HCT116 (cell line): ENCODE measurements at regions not wholly inside any gene's neighbourhood (a gene's known extent, or its start where the extent isn't known, plus 50 kb on each side); places are given as distances from the start of the nearest gene placed in this dataset.

Experiments used
- ATAC-seq: fragments of 200-7000 bp; cut with Tn5 transposase; 2 replicates; pipeline ENCODE4 v1.9.1; 2020; ENCODE audit warnings: mild to moderate bottlenecking, moderate library complexity
- BruUV-seq: library from RNA; stranded (reverse); fragments of 400-500 nt; replicated peaks from 2 replicates; lab custom pipeline; 2021; lab: Mats Ljungman, UMichigan
- CTCF ChIA-PET: fragments of 300-600 bp; sonication (Branson Sonifier 250); formaldehyde crosslinking; loops from one replicate; lab custom pipeline; 2021; ENCODE audit warnings: antibody characterized with exemption; lab: Charles Lee
- POLR2A ChIA-PET: fragments of 300-600, 350-600 bp; sonication (Branson Sonifier 250); formaldehyde crosslinking; loops from one replicate; lab custom pipeline; 2021; ENCODE audit warnings: antibody characterized with exemption; lab: Charles Lee
- RAD21 ChIA-PET, 2 experiments: fragments of 300-600 bp; sonication (Branson Sonifier 250); formaldehyde crosslinking; loops; one replicate each; lab custom pipeline; 2023; ENCODE audit warnings: low total read pairs in 2 of 2; ENCODE audit not compliant: uncharacterized antibody in 2 of 2, unreplicated experiment in 2 of 2, low non-redundant PET in 1 of 2; lab: Charles Lee
- DNase-seq: peaks from one replicate; pipeline ENCODE4 v3.0.0-alpha.2; 2010; ENCODE audit warnings: low read depth, low spot score
- H2AFZ ChIP-seq: fragments of 200-600 bp; shearing (Covaris generic), sonication (generic); 2 replicates; pipeline ENCODE4 v1.6.1; 2017; ENCODE audit warnings: low read depth, mixed run types, mixed read lengths, antibody characterized with exemption, low read length; ENCODE audit not compliant: poor library complexity, severe bottlenecking
- H3K27ac ChIP-seq: 2 replicates; pipeline ENCODE4 v1.5.1; 2012; ENCODE audit warnings: low read depth, low read length
- H3K27me3 ChIP-seq: fragments of 200-600 bp; sonication (generic); 2 replicates; pipeline ENCODE4 v1.6.1; 2016; ENCODE audit warnings: mixed run types, low read length, mixed read lengths; ENCODE audit not compliant: insufficient read depth
- H3K36me3 ChIP-seq, 2 experiments: fragments of 200-500 bp in 1 of 2; fragments of 200-600 bp in 1 of 2; sonication (Bioruptor generic) in 1 of 2; sonication (generic) in 1 of 2; 2 replicates each; pipeline versions ENCODE4 v1.5.1 to v1.6.1; 2014 to 2016; ENCODE audit warnings: low read length in 2 of 2, inconsistent platforms in 1 of 2, mixed read lengths in 1 of 2, mixed run types in 1 of 2; ENCODE audit not compliant: insufficient read depth in 2 of 2, control insufficient read depth in 1 of 2
- H3K4me1 ChIP-seq, 2 experiments: fragments of 200-600 bp in 1 of 2; sonication (generic) in 1 of 2; 2 replicates each; pipeline versions ENCODE4 v1.5.1 to v1.6.1; 2012 to 2017; ENCODE audit warnings: low read length in 2 of 2, inconsistent platforms in 1 of 2, mild to moderate bottlenecking in 1 of 2, mixed read lengths in 1 of 2, mixed run types in 1 of 2, moderate library complexity in 1 of 2; ENCODE audit not compliant: insufficient read depth in 2 of 2, control insufficient read depth in 1 of 2
- H3K4me2 ChIP-seq: fragments of 200-600 bp; sonication (generic); 2 replicates; pipeline ENCODE4 v1.6.1; 2017; ENCODE audit warnings: mixed run types, low read length, mixed read lengths
- H3K4me3 ChIP-seq, 2 experiments: fragments of 200-600 bp in 1 of 2; sonication (generic) in 1 of 2; replicated peaks in 1 of 2; 2 replicates each; pipeline ENCODE4 v1.5.1; 2011 to 2016; ENCODE audit warnings: low read length in 2 of 2, control low read depth in 1 of 2, low read depth in 1 of 2, mild to moderate bottlenecking in 1 of 2, mixed read lengths in 1 of 2, mixed run types in 1 of 2
- H3K79me2 ChIP-seq: fragments of 200-600 bp; sonication (generic); 2 replicates; pipeline ENCODE4 v1.6.1; 2017; ENCODE audit warnings: mild to moderate bottlenecking, mixed run types, low read length, moderate library complexity, mixed read lengths; ENCODE audit not compliant: insufficient read depth
- H3K9ac ChIP-seq: fragments of 200-600 bp; sonication (generic); 2 replicates; pipeline ENCODE4 v1.6.1; 2016; ENCODE audit warnings: low read length, mixed read lengths
- H3K9me2 ChIP-seq: fragments of 200-600 bp; sonication (generic), shearing (Covaris generic); 2 replicates; pipeline ENCODE4 v1.6.1; 2017; ENCODE audit warnings: mixed run types, mild to moderate bottlenecking, moderate library complexity; ENCODE audit not compliant: insufficient read depth
- H3K9me3 ChIP-seq, 2 experiments: fragments of 200-500 bp in 1 of 2; fragments of 200-600 bp in 1 of 2; sonication (Bioruptor generic) in 1 of 2; sonication (generic) in 1 of 2; 2 replicates each; pipeline ENCODE4 v1.6.1; 2014 to 2017; ENCODE audit warnings: low read length in 2 of 2, mixed read lengths in 2 of 2, inconsistent platforms in 1 of 2, low read depth in 1 of 2, mild to moderate bottlenecking in 1 of 2, mixed run types in 1 of 2, moderate library complexity in 1 of 2; ENCODE audit not compliant: control insufficient read depth in 1 of 2, insufficient read depth in 1 of 2
- H4K20me1 ChIP-seq: fragments of 200-600 bp; sonication (generic), shearing (Covaris generic); 2 replicates; pipeline ENCODE4 v1.6.1; 2017; ENCODE audit warnings: mixed run types, mild to moderate bottlenecking, moderate library complexity; ENCODE audit not compliant: insufficient read depth
- ATF3 ChIP-seq: IDR thresholded peaks from 2 replicates; pipeline ENCODE4 v1.6.1; 2012
- CBX3 ChIP-seq: IDR thresholded peaks from 2 replicates; pipeline ENCODE4 v1.6.1; 2012; ENCODE audit warnings: low read depth
- CTCF ChIP-seq, 3 experiments: fragments of 200-600 bp in 1 of 3; sonication (generic) in 1 of 3; IDR thresholded peaks in 2 of 3; conservative IDR thresholded peaks in 1 of 3; 2 replicates each; pipeline ENCODE4 v1.5.1; 2012 to 2017; ENCODE audit warnings: low read depth in 2 of 3, low read length in 2 of 3, antibody characterized with exemption in 1 of 3, borderline replicate concordance in 1 of 3, control low read depth in 1 of 3, mild to moderate bottlenecking in 1 of 3, mixed read lengths in 1 of 3, mixed run types in 1 of 3, moderate library complexity in 1 of 3; ENCODE audit not compliant: insufficient read depth in 1 of 3
- EGR1 ChIP-seq: IDR thresholded peaks from 2 replicates; pipeline ENCODE4 v1.6.1; 2012; ENCODE audit warnings: low read depth
- ELF1 ChIP-seq: IDR thresholded peaks from 2 replicates; pipeline ENCODE4 v1.6.1; 2012; ENCODE audit warnings: low read depth, borderline replicate concordance
- FOSL1 ChIP-seq: IDR thresholded peaks from 2 replicates; pipeline ENCODE4 v1.6.1; 2012; ENCODE audit warnings: low read depth
- MAX ChIP-seq: IDR thresholded peaks from 2 replicates; pipeline ENCODE4 v1.6.1; 2012
- POLR2AphosphoS5 ChIP-seq: IDR thresholded peaks from 2 replicates; pipeline ENCODE4 v1.6.1; 2011; ENCODE audit warnings: mild to moderate bottlenecking, low read depth, low read length, moderate library complexity
- RAD21 ChIP-seq: IDR thresholded peaks from 2 replicates; pipeline ENCODE4 v1.6.1; 2012; ENCODE audit warnings: low read depth, mild to moderate bottlenecking
- SIN3A ChIP-seq: IDR thresholded peaks from 2 replicates; pipeline ENCODE4 v1.6.1; 2012; ENCODE audit warnings: low read depth
- SP1 ChIP-seq: IDR thresholded peaks from 2 replicates; pipeline ENCODE4 v1.6.1; 2012; ENCODE audit warnings: low read depth
- TCF7L2 ChIP-seq: IDR thresholded peaks from 2 replicates; pipeline ENCODE4 v1.7.0; 2011; ENCODE audit warnings: borderline replicate concordance, inconsistent platforms; ENCODE audit not compliant: insufficient read depth, insufficient read length; ENCODE audit errors: extremely low read depth
- YY1 ChIP-seq: IDR thresholded peaks from 2 replicates; pipeline ENCODE4 v1.6.1; 2011; ENCODE audit warnings: low read length, low read depth, moderate library complexity, mild to moderate bottlenecking; ENCODE audit not compliant: insufficient replicate concordance; ENCODE audit errors: extremely low read depth
- ZBTB33 ChIP-seq: IDR thresholded peaks from 2 replicates; pipeline ENCODE4 v1.6.1; 2011; ENCODE audit warnings: mild to moderate bottlenecking, low read length, moderate library complexity; ENCODE audit not compliant: insufficient replicate concordance; ENCODE audit errors: extremely low read depth
- ZFX ChIP-seq: fragments of 450-650 bp; IDR thresholded peaks from 2 replicates; pipeline ENCODE4 v1.6.1; 2017
- intact Hi-C: fragments of 100-400 bp; cut with micrococcal nuclease; formaldehyde crosslinking; loops from 2 replicates; pipeline ENCODE4 v1.10.0; 2022

GRCh38 chr4:18369561-18369960 lies 348.0 kb upstream of the LCORL start:
- DNase-seq (no peak), ATAC-seq (no peak)
- Histone ChIP-seq H3K27ac (no peak overlapping the region), H3K4me1 (no peaks in the 10 kb centered on the region), H2AFZ (no peak overlapping the region), H3K36me3 (no peaks in the 10 kb centered on the region), H3K79me2 (no peaks in the 10 kb centered on the region), H3K9me3 (no peaks in the 10 kb centered on the region)
- intact Hi-C loops: loop anchor here (5.0 kb wide), 1 partner anchor 437 kb away; no protein-coding TSS in a partner anchor
- ChIA-PET RAD21 (no interaction called here), POLR2A (no interaction called here)
- TF ChIP-seq ATF3 (no peak), CBX3 (no peak), ZBTB33 (no peak), ZFX (no peak), FOSL1 (no peak), CTCF (IDR thresholded peaks at IDR 0.05 in 2 of 3, conservative IDR thresholded peaks at IDR 0.05 in 1 of 3; ENCODE audit: borderline replicate concordance in 1 of 3, insufficient read depth in 1 of 3, low read depth in 2 of 3, low read length in 2 of 3) (no peak), POLR2AphosphoS5 (no peak), RAD21 (no peak), YY1 (no peak), EGR1 (no peak), TCF7L2 (no peak), SP1 (no peak), MAX (no peak), ELF1 (no peak), SIN3A (no peak)
- TF ChIP-seq, all 23 proteins: peak for 0
- no peaks in the 10 kb centered on the region for H3K27me3 ChIP-seq
- no peak overlapping the region for H3K4me3 ChIP-seq
- no peak overlapping the region for H3K4me2 ChIP-seq
- CTCF ChIA-PET: no interaction called here
- H3K9ac ChIP-seq: no peak overlapping the region
- no peaks in the 10 kb centered on the region; the same call in 1 of the 2 replicates for H4K20me1 ChIP-seq
- no TSS peak for BruUV-seq
- H3K9me2 ChIP-seq: no peaks in the 10 kb centered on the region
